ENCODE measurements at regions not wholly inside any gene's neighbourhood (a gene's known extent, or its start where the extent isn't known, plus 50 kb on each side); places are given as distances from the start of the nearest gene placed in this dataset.

DNA sequence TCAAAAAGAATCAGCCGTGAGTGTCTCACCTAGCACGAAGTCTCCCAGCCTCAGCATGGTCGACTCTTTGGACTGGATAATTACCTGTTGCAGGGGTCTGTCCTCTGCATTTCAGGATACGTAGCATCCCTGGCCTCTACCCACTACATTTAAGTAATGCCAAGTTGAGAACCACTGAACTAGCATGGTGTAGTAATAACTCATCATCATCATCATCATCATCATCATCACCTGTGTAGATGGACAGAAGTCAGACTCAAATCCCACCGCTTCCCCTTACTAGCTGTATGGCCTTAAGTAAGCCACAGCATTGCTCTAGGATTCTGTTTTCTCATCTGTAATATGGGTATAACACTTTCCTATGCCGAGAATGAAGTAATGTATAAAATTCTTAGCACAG lies 373.1 kb upstream of the XYLT1 start:
- TF ChIP-seq CTCF (IDR thresholded peaks at IDR 0.05; ENCODE audit: low read depth, low read length, poor library complexity, severe bottlenecking) (no peak), EZH2phosphoT487 (IDR thresholded peaks at IDR 0.05; ENCODE audit: borderline replicate concordance, low read length) (no peak)
